Keratinocyte (primary cell): ENCODE measurements at regions not wholly inside any gene's neighbourhood (a gene's known extent, or its start where the extent isn't known, plus 50 kb on each side); places are given as distances from the start of the nearest gene placed in this dataset.

Experiments used
- DNase-seq: peaks from one replicate; pipeline ENCODE4 v3.0.0-alpha.2; 2011; ENCODE audit warnings: low read depth, missing footprints, low spot score
- FAIRE-seq: peaks from 2 replicates; lab custom pipeline; 2011; peaks lifted over from hg19 to GRCh38; lab: Jason Lieb, UNC
- H2AFZ ChIP-seq: 2 replicates; pipeline ENCODE4 v1.6.0; 2012; ENCODE audit warnings: low read length, control low read depth, inconsistent platforms; ENCODE audit not compliant: control insufficient read depth
- H3K27ac ChIP-seq: 2 replicates; pipeline ENCODE4 v1.5.1; 2011; ENCODE audit warnings: low read length; ENCODE audit not compliant: control insufficient read depth, insufficient read depth
- H3K27me3 ChIP-seq: 3 replicates; pipeline ENCODE4 v1.6.0; 2011; ENCODE audit warnings: low read length; ENCODE audit not compliant: control insufficient read depth, insufficient read depth; ENCODE audit errors: extremely low read depth
- H3K36me3 ChIP-seq, 2 experiments: 2 replicates in 1 of 2; 3 replicates in 1 of 2; pipeline ENCODE4 v1.5.1; 2011; ENCODE audit warnings: low read length in 2 of 2, mild to moderate bottlenecking in 1 of 2; ENCODE audit not compliant: control insufficient read depth in 2 of 2, insufficient read depth in 2 of 2; ENCODE audit errors: extremely low read depth in 1 of 2
- H3K4me1 ChIP-seq: 3 replicates; pipeline ENCODE4 v1.5.1; 2011; ENCODE audit warnings: low read length; ENCODE audit not compliant: control insufficient read depth, insufficient read depth; ENCODE audit errors: extremely low read depth
- H3K4me2 ChIP-seq: 3 replicates; pipeline ENCODE4 v1.6.0; 2011; ENCODE audit warnings: low read depth, low read length; ENCODE audit not compliant: control insufficient read depth, insufficient read depth; ENCODE audit errors: extremely low read depth
- H3K4me3 ChIP-seq, 3 experiments: fragments of 200-600 bp in 1 of 3; sonication (generic) in 1 of 3; 2 replicates in 2 of 3; 3 replicates in 1 of 3; pipeline ENCODE4 v1.5.1; 2011 to 2016; ENCODE audit warnings: low read length in 3 of 3, mild to moderate bottlenecking in 3 of 3, control low read depth in 2 of 3, inconsistent platforms in 1 of 3, low read depth in 1 of 3, mixed read lengths in 1 of 3, mixed run types in 1 of 3, moderate library complexity in 1 of 3; ENCODE audit not compliant: control insufficient read depth in 2 of 3, insufficient read depth in 2 of 3; ENCODE audit errors: extremely low read depth in 1 of 3
- H3K79me2 ChIP-seq: 2 replicates; pipeline ENCODE4 v1.6.0; 2012; ENCODE audit warnings: low read length; ENCODE audit not compliant: control insufficient read depth, insufficient read depth
- H3K9ac ChIP-seq: 3 replicates; pipeline ENCODE4 v1.6.0; 2011; ENCODE audit warnings: low read length; ENCODE audit not compliant: control insufficient read depth, insufficient read depth; ENCODE audit errors: extremely low read depth
- H3K9me1 ChIP-seq: 3 replicates; pipeline ENCODE4 v1.6.0; 2011; ENCODE audit warnings: low read length; ENCODE audit not compliant: control insufficient read depth, insufficient read depth; ENCODE audit errors: extremely low read depth
- H3K9me3 ChIP-seq: 2 replicates; pipeline ENCODE4 v1.5.1; 2012; ENCODE audit warnings: low read depth, low read length; ENCODE audit not compliant: control insufficient read depth
- H4K20me1 ChIP-seq: 3 replicates; pipeline ENCODE4 v1.6.0; 2011; ENCODE audit warnings: low read length; ENCODE audit not compliant: control insufficient read depth, insufficient read depth; ENCODE audit errors: extremely low read depth
- EZH2 ChIP-seq: IDR thresholded peaks from one replicate; pipeline ENCODE4 v1.6.1; 2012; ENCODE audit warnings: inconsistent platforms, mild to moderate bottlenecking, low read length, moderate library complexity
- dilution Hi-C: fragments of 300-500 bp; cut with MboI; formaldehyde crosslinking; loops from one replicate; pipeline ENCODE4 v1.7.0; 2020; ENCODE audit warnings: low sequenced_read_pairs; ENCODE audit not compliant: extremely low pct_ligation_motif_present
- TF ChIP-seq, protein P1 (sequence below), 3 experiments: IDR thresholded peaks in 1 of 3; conservative IDR thresholded peaks in 1 of 3; optimal IDR thresholded peaks in 1 of 3; 2 replicates in 2 of 3; 3 replicates in 1 of 3; pipeline versions ENCODE3 to v1.5.1; 2011; ENCODE audit warnings: low read length in 3 of 3, mild to moderate bottlenecking in 3 of 3, moderate library complexity in 2 of 3, control low read depth in 1 of 3, inconsistent platforms in 1 of 3; ENCODE audit not compliant: insufficient read depth in 2 of 3; ENCODE audit errors: extremely low read depth in 1 of 3

DNA sequence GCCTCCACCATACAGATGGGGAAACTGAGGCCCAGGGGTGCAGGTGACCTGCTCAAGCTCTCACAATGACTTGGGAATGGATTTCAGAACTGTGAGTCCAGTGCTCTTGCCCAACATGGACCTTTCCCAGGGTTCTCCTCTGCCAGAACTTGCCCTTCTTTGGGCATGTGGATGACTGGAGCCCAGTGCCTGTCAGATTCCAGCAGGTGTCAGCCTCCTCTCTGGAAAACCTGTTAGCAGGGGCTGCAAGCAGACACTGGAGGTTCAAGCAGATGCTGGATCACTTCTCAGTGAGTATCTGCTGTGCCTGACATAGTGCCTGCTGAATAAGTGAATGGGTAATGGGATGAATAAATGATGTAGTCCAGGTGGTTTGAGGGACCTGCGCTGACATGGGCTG lies 314.2 kb upstream of the POU3F1 start:
- no peak overlapping the region for H2AFZ ChIP-seq
- H3K9ac ChIP-seq = no peak overlapping the region
- H3K9me1 ChIP-seq = no peaks in the 10 kb centered on the region
- H3K36me3 ChIP-seq = no peaks in the 10 kb centered on the region
- DNase-seq = no peak
- H4K20me1 ChIP-seq = no peaks in the 10 kb centered on the region
- H3K4me1 ChIP-seq = no peaks in the 10 kb centered on the region
- no peak overlapping the region for H3K27ac ChIP-seq
- no peaks in the 10 kb centered on the region for H3K79me2 ChIP-seq
- TF ChIP-seq, protein P1, sequence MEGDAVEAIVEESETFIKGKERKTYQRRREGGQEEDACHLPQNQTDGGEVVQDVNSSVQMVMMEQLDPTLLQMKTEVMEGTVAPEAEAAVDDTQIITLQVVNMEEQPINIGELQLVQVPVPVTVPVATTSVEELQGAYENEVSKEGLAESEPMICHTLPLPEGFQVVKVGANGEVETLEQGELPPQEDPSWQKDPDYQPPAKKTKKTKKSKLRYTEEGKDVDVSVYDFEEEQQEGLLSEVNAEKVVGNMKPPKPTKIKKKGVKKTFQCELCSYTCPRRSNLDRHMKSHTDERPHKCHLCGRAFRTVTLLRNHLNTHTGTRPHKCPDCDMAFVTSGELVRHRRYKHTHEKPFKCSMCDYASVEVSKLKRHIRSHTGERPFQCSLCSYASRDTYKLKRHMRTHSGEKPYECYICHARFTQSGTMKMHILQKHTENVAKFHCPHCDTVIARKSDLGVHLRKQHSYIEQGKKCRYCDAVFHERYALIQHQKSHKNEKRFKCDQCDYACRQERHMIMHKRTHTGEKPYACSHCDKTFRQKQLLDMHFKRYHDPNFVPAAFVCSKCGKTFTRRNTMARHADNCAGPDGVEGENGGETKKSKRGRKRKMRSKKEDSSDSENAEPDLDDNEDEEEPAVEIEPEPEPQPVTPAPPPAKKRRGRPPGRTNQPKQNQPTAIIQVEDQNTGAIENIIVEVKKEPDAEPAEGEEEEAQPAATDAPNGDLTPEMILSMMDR (optimal IDR thresholded peaks at IDR 0.05 in 1 of 3, IDR thresholded peaks at IDR 0.05 in 1 of 3, conservative IDR thresholded peaks at IDR 0.05 in 1 of 3; ENCODE audit: extremely low read depth in 1 of 3, insufficient read depth in 2 of 3, low read length in 3 of 3) = peak in 2 of 3 experiments; percentile 19 to 27
- no peak for TF ChIP-seq EZH2
- no peak overlapping the region for H3K4me3 ChIP-seq
- no peaks in the 10 kb centered on the region for H3K9me3 ChIP-seq
- no peak for FAIRE-seq
- H3K27me3 ChIP-seq = no peaks in the 10 kb centered on the region
- H3K4me2 ChIP-seq = no peak overlapping the region
- dilution Hi-C loops = no loop called here

DNA sequence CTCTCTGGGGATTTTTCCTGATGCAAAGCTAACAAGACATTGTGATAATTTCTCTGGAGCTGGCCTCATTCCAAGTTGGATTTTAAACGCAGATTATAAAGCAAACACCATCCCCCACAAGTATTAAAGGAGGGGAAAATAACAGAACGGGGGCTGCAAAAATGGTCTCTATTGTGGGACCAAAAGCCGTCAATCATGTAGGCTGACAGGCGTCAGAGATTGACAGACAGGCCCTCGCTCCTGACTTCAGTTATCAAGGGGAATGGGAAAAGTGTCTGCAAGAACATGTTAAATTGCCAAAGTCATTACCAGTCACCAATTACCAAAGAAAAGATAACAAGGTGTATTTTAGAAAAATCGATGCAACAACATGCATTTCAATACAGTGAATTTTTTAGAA lies 307.4 kb upstream of the POU3F1 start:
- no peak for FAIRE-seq
- H2AFZ ChIP-seq = no peak overlapping the region
- H3K4me2 ChIP-seq = no peak overlapping the region
- H3K79me2 ChIP-seq = no peaks in the 10 kb centered on the region
- peaks cover 3% of the 10 kb centered on the region for H3K27me3 ChIP-seq
- no peak for TF ChIP-seq EZH2
- TF ChIP-seq, protein P1 (optimal IDR thresholded peaks at IDR 0.05 in 1 of 3, IDR thresholded peaks at IDR 0.05 in 1 of 3, conservative IDR thresholded peaks at IDR 0.05 in 1 of 3; ENCODE audit: extremely low read depth in 1 of 3, insufficient read depth in 2 of 3, low read length in 3 of 3) = no peak
- H3K9me3 ChIP-seq = no peaks in the 10 kb centered on the region
- H3K9me1 ChIP-seq = no peaks in the 10 kb centered on the region
- DNase-seq = no peak
- no peaks in the 10 kb centered on the region for H3K4me1 ChIP-seq
- H3K36me3 ChIP-seq = no peaks in the 10 kb centered on the region
- H3K9ac ChIP-seq = no peak overlapping the region
- no peak overlapping the region for H3K4me3 ChIP-seq
- dilution Hi-C loops = no loop called here
- no peak overlapping the region for H3K27ac ChIP-seq
- H4K20me1 ChIP-seq = no peaks in the 10 kb centered on the region
